ENCODE measurements at regions not wholly inside any gene's neighbourhood (a gene's known extent, or its start where the extent isn't known, plus 50 kb on each side); places are given as distances from the start of the nearest gene placed in this dataset.

DNA sequence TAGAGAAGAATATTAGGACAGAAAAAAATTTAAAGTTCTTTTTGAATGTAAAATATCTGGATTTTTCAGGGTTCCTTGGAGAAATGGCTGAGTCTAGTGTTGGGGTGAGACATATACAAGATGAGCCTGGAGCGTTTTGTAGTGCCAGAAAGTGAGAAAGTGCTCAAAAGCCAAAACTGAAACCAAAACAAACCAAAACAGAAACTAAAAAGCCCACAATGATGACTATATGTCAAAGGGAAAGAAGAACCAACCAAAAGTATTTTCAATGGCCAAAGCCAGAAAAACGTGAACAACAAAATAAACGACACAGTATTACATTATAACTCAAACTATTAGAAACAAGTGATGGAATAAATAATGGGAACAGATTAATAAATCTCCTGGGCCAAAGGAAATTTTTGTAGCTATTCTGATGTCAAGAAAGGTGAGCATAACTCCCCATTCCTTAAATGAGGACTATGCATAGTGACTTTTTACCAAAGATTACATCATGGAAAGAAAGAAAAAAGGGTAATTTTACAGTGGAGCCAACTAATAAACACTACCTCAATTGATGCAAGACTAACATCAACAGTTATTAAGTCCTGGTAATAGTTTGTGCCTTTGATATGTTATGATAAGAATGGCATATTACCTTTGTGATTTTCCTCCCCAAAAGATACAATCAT is 1137.6 kb downstream of the C4orf33 start:
- TF ChIP-seq, protein P1, sequence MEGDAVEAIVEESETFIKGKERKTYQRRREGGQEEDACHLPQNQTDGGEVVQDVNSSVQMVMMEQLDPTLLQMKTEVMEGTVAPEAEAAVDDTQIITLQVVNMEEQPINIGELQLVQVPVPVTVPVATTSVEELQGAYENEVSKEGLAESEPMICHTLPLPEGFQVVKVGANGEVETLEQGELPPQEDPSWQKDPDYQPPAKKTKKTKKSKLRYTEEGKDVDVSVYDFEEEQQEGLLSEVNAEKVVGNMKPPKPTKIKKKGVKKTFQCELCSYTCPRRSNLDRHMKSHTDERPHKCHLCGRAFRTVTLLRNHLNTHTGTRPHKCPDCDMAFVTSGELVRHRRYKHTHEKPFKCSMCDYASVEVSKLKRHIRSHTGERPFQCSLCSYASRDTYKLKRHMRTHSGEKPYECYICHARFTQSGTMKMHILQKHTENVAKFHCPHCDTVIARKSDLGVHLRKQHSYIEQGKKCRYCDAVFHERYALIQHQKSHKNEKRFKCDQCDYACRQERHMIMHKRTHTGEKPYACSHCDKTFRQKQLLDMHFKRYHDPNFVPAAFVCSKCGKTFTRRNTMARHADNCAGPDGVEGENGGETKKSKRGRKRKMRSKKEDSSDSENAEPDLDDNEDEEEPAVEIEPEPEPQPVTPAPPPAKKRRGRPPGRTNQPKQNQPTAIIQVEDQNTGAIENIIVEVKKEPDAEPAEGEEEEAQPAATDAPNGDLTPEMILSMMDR (IDR thresholded peaks at IDR 0.05; ENCODE audit: borderline replicate concordance), result no peak
- no peak for DNase-seq
- Histone ChIP-seq H3K4me3 (no peak overlapping the region), H3K9me3 (replicated peaks) (no peaks in the 10 kb centered on the region), H3K27ac (replicated peaks) (no peak overlapping the region), H3K36me3 (no peaks in the 10 kb centered on the region), H3K4me1 (no peaks in the 10 kb centered on the region), H3K27me3 (ENCODE audit: low read depth) (no peaks in the 10 kb centered on the region)
- intact Hi-C loops (cut with micrococcal nuclease), result no loop called here

DNA sequence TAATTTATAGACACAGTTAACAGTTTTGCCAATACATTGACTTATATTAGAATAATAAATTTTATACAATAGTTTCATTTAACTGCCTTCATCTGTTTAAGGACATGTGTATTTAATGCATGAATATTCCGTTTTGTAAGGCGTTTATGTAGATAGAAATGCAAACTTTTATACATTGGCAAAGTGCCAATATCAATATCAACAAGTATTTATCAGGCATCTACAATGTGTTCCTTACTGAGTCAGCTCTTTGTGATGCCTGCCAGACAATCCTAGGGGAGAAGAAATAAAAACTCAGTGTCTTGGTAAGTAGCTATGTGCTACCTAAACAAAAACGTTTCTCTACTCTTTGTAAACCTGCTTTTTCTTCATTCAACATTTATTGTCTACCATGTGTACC is 1142.2 kb downstream of the C4orf33 start:
- Histone ChIP-seq H3K27me3 (ENCODE audit: low read depth) (no peaks in the 10 kb centered on the region), H3K27ac (replicated peaks) (no peak overlapping the region), H3K4me1 (no peaks in the 10 kb centered on the region), H3K36me3 (no peaks in the 10 kb centered on the region), H3K4me3 (no peak overlapping the region), H3K9me3 (replicated peaks) (peaks cover 3% of the 10 kb centered on the region)
- intact Hi-C loops (cut with micrococcal nuclease), result no loop called here
- TF ChIP-seq, protein P1 (IDR thresholded peaks at IDR 0.05; ENCODE audit: borderline replicate concordance), result no peak
- DNase-seq, result no peak

DNA sequence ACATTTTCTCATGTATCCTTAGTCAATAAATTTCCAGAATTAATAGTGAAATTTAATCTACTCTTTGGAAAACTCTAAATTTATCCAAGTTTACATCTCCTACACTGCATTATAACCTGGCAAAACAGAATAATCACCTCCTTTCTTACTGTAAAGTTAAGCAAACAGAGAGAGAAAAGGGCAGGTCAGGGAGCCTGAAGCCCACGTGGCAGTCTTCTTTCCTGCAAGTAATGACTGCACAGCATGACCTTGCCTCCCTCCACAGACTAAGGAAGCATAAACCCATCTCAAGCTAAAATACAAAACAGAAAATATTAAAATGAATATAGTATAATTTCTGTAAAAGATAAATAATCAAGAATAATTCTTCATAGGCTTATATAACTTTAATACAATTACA is 1153.0 kb downstream of the C4orf33 start:
- Histone ChIP-seq H3K27me3 (ENCODE audit: low read depth) (no peaks in the 10 kb centered on the region), H3K4me3 (no peak overlapping the region), H3K36me3 (no peaks in the 10 kb centered on the region), H3K4me1 (no peaks in the 10 kb centered on the region), H3K27ac (replicated peaks) (no peak overlapping the region), H3K9me3 (replicated peaks) (peaks cover 9% of the 10 kb centered on the region)
- intact Hi-C loops (cut with micrococcal nuclease), result no loop called here
- TF ChIP-seq, protein P1 (IDR thresholded peaks at IDR 0.05; ENCODE audit: borderline replicate concordance), result no peak
- DNase-seq, result no peak

DNA sequence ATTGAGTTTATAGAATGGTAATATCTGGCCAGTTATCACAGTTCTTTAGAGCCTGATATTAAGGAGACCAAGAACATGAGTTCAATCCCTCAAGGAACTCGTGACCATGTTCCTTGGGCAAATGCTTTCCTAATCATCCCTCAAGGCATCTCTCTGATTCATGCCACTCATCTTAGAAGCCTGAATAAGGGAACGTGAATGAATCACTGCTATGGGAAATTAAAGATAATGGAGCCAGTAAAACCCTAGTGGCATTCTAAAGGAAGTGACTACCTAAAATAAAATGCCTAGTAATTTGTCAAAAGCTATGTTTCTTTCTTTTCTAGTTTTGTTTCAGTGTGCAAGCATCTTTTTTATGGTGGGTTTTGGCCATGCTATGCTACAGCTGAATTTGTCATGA is 1161.3 kb downstream of the C4orf33 start:
- no peak for DNase-seq
- Histone ChIP-seq H3K4me3 (no peak overlapping the region), H3K9me3 (replicated peaks) (no peaks in the 10 kb centered on the region), H3K27me3 (ENCODE audit: low read depth) (no peaks in the 10 kb centered on the region), H3K27ac (replicated peaks) (no peak overlapping the region), H3K36me3 (no peaks in the 10 kb centered on the region), H3K4me1 (no peaks in the 10 kb centered on the region)
- intact Hi-C loops (cut with micrococcal nuclease), result no loop called here
- TF ChIP-seq, protein P1 (IDR thresholded peaks at IDR 0.05; ENCODE audit: borderline replicate concordance), result no peak

DNA sequence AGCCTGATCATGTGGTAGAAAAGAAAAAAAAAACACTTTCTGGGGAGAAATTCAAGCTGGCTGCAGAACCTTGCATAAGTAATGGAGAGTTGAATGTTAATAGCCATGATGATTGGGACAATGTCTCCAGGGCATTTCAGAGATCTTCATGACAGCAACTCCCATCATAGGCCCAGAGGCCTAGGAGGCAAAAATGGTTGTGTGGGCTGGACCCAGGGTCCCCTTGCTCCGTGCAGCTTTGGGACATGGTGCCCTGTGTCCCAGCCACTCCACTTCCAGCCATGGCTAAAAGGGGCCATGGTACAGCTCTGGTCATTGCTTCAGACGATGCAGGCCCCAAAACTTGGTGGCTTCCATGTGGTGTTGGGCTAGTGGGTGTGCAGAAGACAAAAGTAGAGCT is 1170.9 kb downstream of the C4orf33 start:
- no peak for DNase-seq
- H3K4me1 ChIP-seq, result no peaks in the 10 kb centered on the region
- no peaks in the 10 kb centered on the region for H3K36me3 ChIP-seq
- no peaks in the 10 kb centered on the region for H3K27me3 ChIP-seq (ENCODE audit: low read depth)
- H3K4me3 ChIP-seq, result no peak overlapping the region
- H3K27ac ChIP-seq (replicated peaks), result no peak overlapping the region
- H3K9me3 ChIP-seq (replicated peaks), result peaks cover 21% of the 10 kb centered on the region
- TF ChIP-seq, protein P1 (IDR thresholded peaks at IDR 0.05; ENCODE audit: borderline replicate concordance), result no peak
- intact Hi-C loops (cut with micrococcal nuclease), result no loop called here

All from left ventricle myocardium inferior (tissue), 1 donor.